HS-27A (cell line): ENCODE measurements at regions not wholly inside any gene's neighbourhood (a gene's known extent, or its start where the extent isn't known, plus 50 kb on each side); places are given as distances from the start of the nearest gene placed in this dataset.
"Not testable (repeated sequence)": the region's sequence is repeated elsewhere in the genome, so short reads cannot be mapped to it uniquely, and the experiment has no call there.

Experiments
- DNase-seq: peaks from one replicate; pipeline ENCODE4 v3.0.0-alpha.2; 2012; ENCODE audit warnings: low read depth, missing footprints

DNA sequence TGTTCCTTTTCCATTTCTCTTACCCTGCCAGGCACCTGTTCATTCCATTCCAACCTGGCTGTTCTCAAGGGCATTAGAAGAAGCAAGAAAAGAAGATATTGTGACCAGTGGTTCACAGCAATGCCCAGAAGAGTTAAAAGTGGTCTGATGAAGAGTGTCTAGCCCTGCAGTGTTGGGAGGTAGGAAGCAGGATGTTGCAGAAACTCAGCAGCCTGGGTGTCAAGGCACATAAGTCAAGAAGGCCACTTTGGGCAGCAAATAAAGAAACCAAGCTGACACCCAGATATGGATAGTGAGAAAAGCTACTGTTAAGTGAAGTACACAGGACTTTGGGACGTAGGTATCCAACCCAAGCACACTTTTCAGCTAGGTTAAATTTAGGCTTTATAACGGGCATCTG is 199.9 kb upstream of the SATB1 start:
- no peak for DNase-seq

DNA sequence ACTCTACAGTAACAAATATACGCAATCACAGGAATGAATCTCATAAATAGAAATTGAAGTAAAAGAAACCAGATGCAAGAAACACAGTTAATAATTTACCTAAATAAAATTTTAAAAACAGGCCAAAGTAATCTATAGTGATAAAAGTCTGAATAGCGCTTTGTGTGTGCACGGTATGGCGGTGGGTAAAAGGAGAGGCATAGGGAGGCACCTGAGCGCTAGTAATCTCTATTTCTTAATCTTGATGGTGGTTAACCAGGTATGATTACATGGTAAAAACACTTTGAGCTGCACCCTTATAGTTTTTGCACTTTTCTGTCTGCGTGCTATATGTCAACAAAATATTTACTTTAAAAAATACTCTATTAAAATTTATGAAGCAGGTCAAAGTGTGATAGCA is 198.1 kb upstream of the SATB1 start:
- DNase-seq: no peak

GRCh38 chr3:18618723-18619122 is 193.6 kb upstream of the SATB1 start:
- DNase-seq: no peak

DNA sequence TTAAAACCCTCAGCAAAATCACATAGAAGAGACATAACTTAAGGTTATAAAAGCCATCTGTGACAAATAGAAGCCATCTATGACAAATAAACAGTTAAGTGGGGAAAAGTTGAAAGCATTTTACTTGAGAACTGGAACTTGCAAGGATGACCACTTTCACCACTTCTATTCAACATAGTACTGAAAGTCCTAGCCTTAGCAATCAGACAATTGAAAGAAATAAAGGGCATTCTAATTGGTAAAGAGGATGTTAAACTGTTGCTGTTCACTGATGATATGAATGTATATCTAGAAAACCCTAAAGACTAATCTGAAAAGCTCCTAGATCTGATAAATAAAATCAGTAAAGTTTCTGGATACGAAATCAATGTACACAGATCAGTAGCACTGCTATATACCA is 186.9 kb upstream of the SATB1 start:
- DNase-seq: no peak

DNA sequence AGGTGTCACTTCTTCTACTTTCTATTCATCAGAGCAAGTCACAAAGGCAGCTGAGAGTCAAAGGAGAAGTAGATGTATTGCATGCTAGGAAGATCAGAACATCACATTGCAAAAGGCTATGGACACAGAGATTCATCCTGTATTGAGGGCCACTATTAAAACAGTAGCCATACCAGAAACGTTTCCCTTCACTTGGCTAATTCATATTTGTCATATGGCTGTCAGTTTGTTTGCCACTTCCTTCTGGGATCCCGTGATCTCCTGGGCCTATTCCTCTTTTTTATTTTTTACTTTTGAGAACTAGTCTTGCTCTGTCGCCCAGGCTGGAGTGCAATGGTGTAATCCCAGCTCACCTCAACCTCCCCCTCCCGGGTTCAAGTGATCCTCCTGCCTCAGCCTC is 184.0 kb upstream of the SATB1 start:
- DNase-seq: no peak

- no peak for DNase-seq
Observed at GRCh38 chr3:18597919-18598318, 172.8 kb upstream of the SATB1 start.

GRCh38 chr3:18593231-18593630 is 168.1 kb upstream of the SATB1 start:
- no peak for DNase-seq

GRCh38 chr3:18591120-18591519 is 166.0 kb upstream of the SATB1 start:
- no peak for DNase-seq

- DNase-seq: no peak
Observed at GRCh38 chr3:18586076-18586475, 160.9 kb upstream of the SATB1 start.

- DNase-seq: no peak
Observed at GRCh38 chr3:18585004-18585968, 160.1 kb upstream of the SATB1 start.

DNA sequence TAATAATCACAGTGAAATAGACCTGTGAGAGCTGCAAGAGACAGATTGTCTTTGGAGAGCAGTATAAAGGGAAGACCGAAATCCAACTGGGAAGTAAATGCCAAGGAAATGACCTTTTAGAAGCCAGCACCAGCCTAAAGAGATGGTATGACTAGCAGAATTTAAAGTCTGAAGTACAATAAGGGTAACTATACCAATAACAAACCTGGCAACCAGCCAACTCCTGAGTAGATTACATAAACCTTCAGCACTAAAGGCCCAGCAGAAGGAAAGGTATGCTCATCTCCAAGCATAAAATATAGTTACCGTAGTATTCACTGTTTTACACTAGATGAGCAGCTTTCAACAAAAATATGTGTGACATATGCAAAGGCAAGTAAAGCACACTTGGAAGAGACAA is 155.1 kb upstream of the SATB1 start:
- DNase-seq: no peak

- no peak for DNase-seq
Observed at GRCh38 chr3:18579661-18580060, 154.5 kb upstream of the SATB1 start.

GRCh38 chr3:18575573-18575972 is 150.4 kb upstream of the SATB1 start:
- no peak for DNase-seq

DNA sequence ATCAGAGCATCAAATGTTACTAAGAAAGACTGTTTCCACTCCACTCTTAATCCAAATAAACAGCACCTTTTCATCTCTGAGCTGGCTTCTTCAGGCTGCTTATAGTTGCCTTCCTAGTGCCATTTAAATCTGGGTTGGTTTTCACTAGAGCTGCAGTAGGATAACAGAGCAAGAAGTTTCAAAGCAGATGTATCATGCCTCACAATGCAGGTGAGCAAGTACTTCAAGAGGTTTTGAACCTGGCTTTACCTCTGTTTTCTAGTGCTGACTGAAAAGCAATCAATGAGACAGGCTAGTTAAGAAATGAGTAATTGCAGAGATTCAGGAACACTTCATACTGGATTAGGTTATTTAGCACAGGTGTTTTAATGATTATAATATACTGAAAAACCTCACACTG is 147.7 kb upstream of the SATB1 start:
- DNase-seq: no peak

GRCh38 chr3:18567293-18567692 is 142.2 kb upstream of the SATB1 start:
- DNase-seq: no peak

DNA sequence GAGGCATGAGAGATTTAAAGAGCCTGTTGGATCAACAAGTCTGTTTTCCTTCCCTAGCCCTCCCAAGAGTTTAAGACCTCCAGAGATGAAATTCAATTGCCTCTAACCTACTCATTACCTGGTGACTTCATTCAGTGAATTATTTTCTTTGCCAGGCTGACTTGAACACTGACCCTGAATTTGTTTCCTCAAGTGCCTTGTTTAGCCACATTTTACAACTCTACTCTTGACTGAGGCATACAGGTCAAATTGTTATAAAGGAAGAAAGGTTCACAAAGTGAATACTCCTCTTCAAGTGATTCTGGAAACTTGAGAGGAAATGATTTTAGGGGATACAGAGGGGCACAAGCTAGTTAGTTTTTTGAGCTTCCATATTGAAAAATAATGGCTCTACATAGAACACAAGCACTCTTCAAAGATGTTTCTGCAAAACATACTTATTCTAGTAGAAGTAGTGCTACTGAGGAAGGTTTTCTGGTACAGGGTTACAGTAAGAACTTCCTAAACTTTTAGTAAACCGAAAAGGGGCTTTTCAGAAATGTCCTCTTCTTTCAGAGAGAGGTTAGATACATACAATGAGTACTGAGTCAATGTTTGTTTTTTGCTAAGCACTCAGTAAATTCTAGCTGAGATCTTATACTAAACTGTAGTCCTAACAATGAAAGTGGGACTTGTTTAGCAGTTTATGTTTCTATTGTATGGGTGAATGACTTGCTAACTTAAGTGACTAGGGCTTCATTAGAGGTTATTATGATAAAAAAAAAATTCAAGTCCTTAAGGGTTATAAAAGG is 137.4 kb upstream of the SATB1 start:
- no peak for DNase-seq

DNA sequence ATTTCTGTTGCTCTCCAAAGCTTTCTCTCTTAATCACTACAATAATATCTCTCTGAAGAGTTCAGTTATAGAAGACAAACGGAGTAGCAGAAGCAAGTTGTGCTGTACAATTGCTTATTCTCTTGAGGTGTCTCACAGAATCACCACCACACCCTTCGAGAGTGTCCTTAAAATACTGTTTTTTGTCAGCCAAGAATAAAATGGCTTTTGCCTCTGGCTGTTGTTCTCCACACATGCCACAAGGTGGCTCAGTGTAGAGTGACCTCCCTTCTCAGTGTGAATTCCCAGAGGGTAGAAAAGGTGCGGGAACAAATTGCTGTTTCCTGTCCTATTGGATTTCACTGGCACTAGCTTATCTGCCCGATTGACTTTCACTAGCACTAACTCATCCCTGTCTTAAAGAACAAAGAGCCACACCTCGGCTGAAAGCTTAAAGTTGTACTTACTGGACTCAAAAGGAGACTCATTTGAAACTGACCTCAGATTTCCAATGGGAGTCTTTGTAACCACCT is 134.2 kb upstream of the SATB1 start:
- no peak for DNase-seq

- DNase-seq: no peak
Observed at GRCh38 chr3:18558507-18558906, 133.4 kb upstream of the SATB1 start.

- no peak for DNase-seq
Observed at GRCh38 chr3:18557216-18557615, 132.1 kb upstream of the SATB1 start.

DNA sequence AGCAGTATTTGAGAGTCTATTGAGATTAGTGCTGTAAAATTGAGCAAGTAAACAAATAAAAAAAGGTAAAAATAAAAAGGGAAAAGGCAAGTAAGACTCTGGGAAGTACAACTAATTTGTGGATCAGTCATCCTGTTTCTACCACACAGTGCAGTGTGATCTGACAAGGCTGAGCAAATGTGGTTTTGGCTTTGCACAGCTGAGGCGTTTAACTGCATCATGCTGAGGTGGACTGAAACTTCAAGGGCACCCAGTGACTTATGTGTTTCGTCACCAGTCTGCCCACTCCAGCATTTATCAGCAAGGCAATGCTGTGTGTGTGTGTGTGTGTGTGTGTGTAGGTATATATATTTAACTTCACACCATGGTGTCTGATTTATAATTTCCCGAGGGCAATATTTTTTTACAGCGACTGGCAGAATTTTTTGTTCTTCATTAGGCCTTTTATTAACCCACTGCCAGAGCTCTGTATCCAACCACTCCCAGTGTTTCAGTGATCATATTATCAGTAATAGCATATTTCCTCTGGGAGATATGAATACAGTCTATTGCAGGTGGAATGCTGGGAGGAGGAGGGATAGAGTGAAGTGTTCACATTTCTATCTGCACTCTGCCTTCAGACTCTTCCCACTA is 131.5 kb upstream of the SATB1 start:
- DNase-seq: no peak

DNA sequence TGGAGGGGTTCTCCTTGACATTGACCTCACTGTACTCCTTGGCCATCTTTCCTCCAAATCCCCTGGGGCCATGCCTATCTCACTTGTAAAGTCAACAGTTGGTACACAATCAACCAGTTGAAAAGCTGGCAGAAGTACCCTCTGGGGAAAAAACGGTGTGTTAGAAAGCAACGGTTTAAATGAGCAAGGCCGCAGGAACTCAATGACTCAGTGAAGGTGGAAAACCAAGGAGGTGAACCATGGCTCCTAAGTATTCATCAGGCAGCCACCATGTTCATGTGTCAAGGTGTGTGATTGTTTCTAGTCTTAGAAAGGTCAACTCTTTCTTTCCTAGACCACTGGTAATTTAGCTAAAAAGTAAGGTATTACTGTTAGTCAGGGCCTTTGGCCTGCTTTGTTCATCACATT is 130.9 kb upstream of the SATB1 start:
- DNase-seq: no peak

GRCh38 chr3:18552579-18553105 is 127.5 kb upstream of the SATB1 start:
- DNase-seq: not testable (repeated sequence)
